ENCODE measurements at regions not wholly inside any gene's neighbourhood (a gene's known extent, or its start where the extent isn't known, plus 50 kb on each side); places are given as distances from the start of the nearest gene placed in this dataset.

GRCh38 chr16:51553910-51554309 lies 402.8 kb upstream of the SALL1 start:
- no peak for TF ChIP-seq CTCF (IDR thresholded peaks at IDR 0.05)
- DNase-seq (no peak), ATAC-seq (no peak)
- Histone ChIP-seq H3K4me3 (no peak overlapping the region), H3K36me3 (no peaks in the 10 kb centered on the region), H3K27me3 (no peaks in the 10 kb centered on the region), H3K4me1 (no peaks in the 10 kb centered on the region), H3K27ac (no peak overlapping the region), H3K9me3 (no peaks in the 10 kb centered on the region)
- intact Hi-C loops (cut with DNase I) = no loop called here

- Histone ChIP-seq H3K27me3 (no peaks in the 10 kb centered on the region), H3K36me3 (no peaks in the 10 kb centered on the region), H3K4me3 (no peak overlapping the region), H3K27ac (no peak overlapping the region), H3K4me1 (no peaks in the 10 kb centered on the region), H3K9me3 (no peaks in the 10 kb centered on the region)
- intact Hi-C loops (cut with DNase I) = no loop called here
- DNase-seq (no peak), ATAC-seq (no peak)
- TF ChIP-seq CTCF (IDR thresholded peaks at IDR 0.05) = no peak
Observed at GRCh38 chr16:51553314-51553713, 402.2 kb upstream of the SALL1 start.

- TF ChIP-seq CTCF (IDR thresholded peaks at IDR 0.05) = no peak
- Histone ChIP-seq H3K27ac (no peak overlapping the region), H3K27me3 (no peaks in the 10 kb centered on the region), H3K9me3 (no peaks in the 10 kb centered on the region), H3K36me3 (no peaks in the 10 kb centered on the region), H3K4me3 (no peak overlapping the region), H3K4me1 (no peaks in the 10 kb centered on the region)
- intact Hi-C loops (cut with DNase I) = no loop called here
- DNase-seq (no peak), ATAC-seq (no peak)
Observed at GRCh38 chr16:51550800-51551347, 399.8 kb upstream of the SALL1 start.

GRCh38 chr16:51549836-51550235 lies 398.8 kb upstream of the SALL1 start:
- no peak for DNase-seq
- no peak for ATAC-seq
- intact Hi-C loops (cut with DNase I) = no loop called here
- no peaks in the 10 kb centered on the region for H3K9me3 ChIP-seq
- no peaks in the 10 kb centered on the region for H3K36me3 ChIP-seq
- no peaks in the 10 kb centered on the region for H3K4me1 ChIP-seq
- H3K27ac ChIP-seq = no peak overlapping the region
- no peak for TF ChIP-seq CTCF (IDR thresholded peaks at IDR 0.05)
- no peak overlapping the region for H3K4me3 ChIP-seq
- H3K27me3 ChIP-seq = no peaks in the 10 kb centered on the region

GRCh38 chr16:51545951-51546350 lies 394.9 kb upstream of the SALL1 start:
- Histone ChIP-seq H3K4me3 (no peak overlapping the region), H3K9me3 (no peaks in the 10 kb centered on the region), H3K27ac (no peak overlapping the region), H3K36me3 (no peaks in the 10 kb centered on the region), H3K4me1 (no peaks in the 10 kb centered on the region), H3K27me3 (no peaks in the 10 kb centered on the region)
- intact Hi-C loops (cut with DNase I) = no loop called here
- ATAC-seq = no peak
- DNase-seq = no peak
- TF ChIP-seq CTCF (IDR thresholded peaks at IDR 0.05) = no peak
